Right renal pelvis (tissue), 4 donors: ENCODE measurements at regions not wholly inside any gene's neighbourhood (a gene's known extent, or its start where the extent isn't known, plus 50 kb on each side); places are given as distances from the start of the nearest gene placed in this dataset.
A peak's percentile ranks its signal among the peaks of the same experiment; 100 is the strongest.

Source experiments
- DNase-seq, 4 donors: peaks; one replicate each; pipeline ENCODE4 v3.0.0-alpha.2; 2013; ENCODE audit warnings: low read depth in 4 of 4, low spot score in 3 of 4, missing footprints in 1 of 4

DNA sequence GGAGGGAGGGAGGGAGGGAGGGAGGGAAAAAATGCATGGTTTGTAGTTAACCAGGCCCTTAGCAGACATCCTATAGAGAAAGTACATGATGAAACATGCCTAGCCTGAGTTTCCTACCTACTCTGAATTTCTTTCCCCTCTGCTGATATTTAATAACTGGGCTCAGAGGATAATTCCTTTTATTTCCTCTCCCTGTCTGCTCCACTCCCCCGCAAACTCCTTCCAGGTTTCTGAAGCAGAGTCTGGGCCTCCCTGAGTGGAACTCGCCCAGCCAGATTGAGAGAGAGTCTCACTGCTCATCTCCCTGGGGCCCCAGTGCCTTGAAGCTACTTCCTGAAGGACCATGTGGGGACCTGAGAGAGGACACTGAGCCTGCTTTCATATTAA, 111.9 kb upstream of the SLC44A3 start:
- DNase-seq: no peak

DNA sequence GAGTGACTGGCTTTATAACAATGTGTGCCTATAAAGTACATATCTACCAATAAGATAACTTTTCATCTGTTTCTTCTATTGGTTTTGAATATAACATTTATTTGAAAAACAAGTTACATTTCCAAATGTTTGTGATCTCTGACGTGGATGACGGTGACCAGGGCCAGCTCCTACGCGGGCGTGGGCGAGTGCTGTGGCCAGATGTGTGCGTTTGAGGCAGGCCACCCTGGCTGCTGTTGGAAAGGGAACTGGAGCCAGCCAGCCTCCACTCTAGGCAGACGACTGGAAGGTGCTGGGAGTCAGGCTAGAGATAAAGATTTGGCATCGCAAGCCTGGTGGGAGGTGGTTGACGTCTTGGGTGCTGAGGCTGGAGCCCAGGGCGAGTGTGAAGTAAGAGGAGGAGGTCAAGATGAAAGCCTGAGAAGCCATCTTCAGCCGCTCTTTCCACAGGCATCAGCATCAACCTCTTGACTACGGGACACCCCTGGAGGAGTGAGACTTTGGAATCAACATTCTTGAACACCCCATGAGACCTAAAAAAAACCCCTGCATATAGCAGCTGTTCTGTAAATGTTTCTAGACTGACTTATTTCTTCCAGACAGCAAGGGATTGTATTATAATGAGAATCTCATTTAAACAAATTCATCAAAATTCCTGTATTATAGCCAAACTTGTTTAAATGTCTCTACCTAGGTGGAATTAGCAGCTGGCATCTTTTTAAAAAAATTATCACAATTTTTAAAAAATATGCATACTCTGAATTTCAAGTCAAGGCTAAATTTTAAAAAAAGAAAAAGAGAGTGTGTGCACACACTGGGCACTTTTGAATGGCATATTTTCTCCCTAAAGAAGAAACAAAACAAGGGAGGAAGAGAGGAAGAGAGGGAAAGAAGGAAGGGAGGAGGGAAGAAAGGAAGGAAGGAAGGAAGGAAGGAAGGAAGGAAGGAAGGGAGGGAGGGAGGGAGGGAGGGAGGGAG, 112.5 kb upstream of the SLC44A3 start:
- no peak for DNase-seq

DNA sequence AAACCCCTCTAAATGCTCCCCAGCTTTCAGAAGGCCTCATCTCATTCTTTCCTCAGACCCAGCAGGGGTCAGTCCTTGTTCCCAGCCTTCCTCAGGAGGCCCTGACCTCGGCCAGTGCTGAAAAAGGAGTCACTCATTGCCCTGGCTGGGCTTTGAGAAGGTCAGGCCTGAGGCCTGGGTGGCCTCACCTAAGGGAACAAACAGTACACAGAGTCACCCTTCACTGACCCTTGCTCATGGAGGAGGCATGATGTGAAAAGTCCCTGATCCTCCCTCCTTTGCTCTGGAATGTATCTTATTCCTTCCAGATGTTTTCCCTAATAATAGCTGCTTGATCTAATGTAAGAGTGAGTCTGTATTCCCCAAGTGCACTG, 117.7 kb upstream of the SLC44A3 start:
- no peak for DNase-seq

DNA sequence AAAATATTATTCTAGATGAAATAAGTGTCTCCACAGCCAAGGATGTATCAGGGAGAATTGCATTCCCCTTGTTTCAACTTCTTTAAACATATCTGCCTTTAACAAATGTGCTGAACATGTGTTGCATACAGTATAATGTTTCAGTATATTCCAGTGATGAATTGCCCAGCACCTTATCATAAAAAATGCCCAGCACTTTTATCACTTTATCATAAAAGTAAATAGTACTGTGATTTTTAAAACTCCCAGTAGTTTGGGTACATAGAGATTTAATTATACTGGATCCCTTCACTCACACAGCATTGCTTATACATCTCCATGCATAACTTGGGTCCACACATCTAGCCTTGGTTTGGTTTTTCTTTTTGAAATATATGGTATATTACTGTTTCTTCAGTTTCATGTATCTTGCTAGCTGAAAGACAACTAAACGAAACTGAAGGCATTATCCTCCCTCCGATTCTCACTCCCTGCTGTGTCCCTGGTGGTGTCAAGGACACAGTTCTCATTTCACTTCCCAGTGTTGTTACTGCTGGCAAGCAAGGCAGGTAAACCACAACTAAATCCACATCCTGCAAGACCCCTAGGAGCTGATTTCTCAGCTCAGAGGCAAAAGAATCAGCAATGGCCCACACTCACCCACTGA, 118.2 kb upstream of the SLC44A3 start:
- DNase-seq: no peak

DNA sequence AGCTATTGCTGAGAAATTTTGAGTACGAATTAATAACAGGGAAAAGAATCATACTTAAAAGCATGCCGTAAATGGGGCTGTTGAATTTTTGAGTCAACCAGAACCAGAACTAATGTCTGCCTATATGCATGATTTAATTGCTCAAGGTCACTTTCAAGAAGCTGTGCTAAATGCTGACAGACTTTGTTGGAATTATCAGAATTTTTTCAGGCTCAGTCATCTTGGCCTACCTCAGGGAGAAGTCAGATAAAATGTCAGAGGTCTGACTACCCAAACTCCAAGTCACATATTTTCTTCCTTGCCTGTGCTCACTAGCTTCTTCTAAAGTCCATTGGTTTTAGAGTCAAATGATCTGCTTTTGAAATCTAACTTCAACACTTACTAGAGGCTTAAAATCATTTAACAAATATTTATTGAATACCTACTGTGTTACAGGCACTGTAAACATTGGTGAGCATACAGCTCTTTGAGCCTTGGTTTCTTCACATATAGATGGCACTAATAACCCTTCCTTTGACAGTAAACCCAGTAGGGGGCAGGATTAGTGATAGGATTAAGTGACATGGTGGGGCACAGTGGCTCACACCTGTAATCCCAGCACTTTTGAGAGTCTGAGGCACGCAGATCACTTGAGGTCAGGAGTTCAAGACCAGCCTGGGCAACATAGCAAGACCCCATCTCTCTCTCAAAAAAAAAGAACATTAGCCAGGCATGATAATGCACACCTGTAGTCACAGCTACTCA, 121.2 kb upstream of the SLC44A3 start:
- DNase-seq: no peak

DNA sequence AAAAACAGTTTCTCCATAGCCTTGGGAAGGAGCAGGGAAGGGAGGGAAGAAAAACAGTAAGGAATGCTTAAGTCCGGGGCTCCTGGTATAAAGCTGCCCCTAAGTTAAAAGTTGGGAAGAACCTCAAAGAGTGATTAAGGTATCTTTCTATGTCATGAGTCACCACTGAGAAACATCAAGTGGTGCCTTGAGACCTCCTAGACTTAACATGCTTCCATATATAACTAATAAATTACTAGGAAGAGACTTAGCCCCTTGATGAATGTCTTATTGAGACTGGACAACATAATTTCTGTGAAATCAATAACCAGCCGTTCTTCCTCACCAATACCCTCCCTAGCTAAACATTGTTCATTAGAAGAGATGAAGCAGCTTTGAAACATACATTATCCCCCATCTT, 121.8 kb upstream of the SLC44A3 start:
- DNase-seq: no peak

DNA sequence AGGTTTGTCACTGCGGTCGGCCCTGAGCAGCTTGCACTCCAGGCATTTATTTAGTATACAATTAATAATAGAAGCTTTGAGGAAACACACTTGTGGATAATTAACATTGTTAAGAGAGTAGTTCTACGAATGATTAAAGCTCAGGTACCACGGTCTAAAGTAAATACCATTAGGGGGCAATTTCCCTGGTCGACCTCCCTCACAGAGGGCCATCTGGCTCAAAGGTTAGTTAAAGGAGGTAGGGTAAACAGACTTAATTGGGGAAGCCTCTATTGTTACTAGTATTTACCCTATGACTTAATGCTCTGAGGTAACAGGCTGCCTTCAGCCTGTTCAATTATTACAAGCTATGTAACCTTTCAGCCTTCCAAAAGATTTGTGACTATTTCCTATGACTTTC, 122.3 kb upstream of the SLC44A3 start:
- no peak for DNase-seq

DNA sequence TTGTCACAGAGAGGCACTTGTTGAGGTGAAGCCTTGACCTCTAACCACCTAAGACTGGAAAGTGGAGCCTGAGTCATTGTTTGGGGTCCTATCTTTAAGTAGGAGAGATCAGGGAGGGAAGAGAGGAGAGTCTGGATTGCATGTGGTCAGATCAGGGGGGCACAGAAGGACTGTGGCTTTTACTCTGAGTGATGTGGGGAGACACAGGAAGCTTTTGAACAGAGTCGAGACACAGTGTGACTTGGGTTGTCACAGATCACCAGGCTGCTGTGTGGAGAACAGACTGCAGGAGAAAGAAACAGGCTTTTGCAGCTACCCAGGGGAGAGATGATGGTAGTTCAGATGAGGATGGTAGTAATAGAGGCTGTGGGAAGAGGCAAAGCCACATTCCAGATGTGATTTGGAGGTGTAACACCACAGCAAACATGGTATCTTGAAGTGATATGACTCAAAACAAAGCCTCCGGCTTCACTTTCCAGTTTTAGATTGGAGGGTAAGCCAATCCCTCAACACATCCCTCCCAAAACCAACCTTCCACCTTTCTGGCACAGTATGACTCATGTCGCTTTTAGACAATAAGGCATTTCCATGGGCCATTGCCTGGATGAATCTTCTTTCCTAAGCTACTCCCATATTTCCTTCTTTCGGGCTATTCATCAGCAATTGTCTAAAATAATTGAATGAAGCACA, 125.8 kb upstream of the SLC44A3 start:
- no peak for DNase-seq

DNA sequence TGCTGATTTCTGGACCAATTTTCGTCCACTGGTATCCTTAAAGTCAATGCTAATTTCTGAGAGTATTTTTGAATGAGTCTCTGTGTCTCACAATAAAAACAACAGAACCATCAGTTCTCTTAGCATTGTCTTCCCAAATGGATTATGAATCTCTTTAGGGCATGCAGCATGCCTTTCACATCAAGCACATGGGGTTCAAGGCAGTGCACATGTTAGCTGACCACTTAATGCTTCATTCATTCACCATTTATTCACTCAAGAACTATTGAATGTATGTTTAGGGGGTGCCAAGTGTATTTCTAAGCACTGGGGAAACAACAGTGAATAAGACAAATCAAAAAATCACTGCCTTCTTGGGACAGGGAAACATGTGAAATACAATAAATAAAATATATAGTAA, 126.7 kb upstream of the SLC44A3 start:
- no peak for DNase-seq

DNA sequence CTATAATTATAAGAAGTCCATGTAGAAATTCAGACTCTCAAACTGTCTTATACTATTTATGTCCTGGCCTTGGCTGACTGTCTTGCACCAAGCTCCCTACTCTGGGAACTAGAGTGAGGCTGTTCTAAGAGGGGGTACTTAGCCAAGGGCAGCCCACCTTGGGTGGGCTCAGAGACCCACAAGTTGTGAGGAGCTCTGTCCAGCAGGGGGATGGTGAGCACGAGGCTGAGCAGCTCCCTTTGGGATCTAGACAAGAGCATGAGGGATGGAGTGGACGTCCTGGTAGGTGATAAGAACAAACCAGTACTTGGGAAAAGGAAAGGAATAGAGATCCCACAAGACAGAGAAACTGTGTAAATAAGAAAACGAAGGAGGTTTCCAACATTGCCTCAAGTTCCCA, 127.1 kb upstream of the SLC44A3 start:
- DNase-seq: no peak

DNA sequence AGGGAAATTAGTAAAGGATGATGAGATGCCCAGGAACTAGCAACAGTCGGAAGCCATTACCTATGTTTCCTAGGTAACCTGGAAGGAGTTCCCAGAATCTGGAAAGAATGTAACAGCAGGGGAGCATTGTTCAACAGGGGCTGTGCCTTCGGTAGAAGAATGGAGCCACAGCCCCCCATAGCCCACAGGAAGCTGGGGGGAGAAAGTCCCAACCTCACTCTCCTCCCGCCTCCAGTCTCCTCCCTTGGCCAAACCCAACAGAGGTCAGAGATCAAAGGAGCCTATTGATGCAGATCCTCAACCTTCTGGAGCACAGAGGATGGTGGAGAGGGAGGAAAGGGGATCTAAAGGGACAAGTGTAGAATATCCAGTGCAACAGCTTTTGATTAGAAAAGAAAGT, 131.5 kb upstream of the SLC44A3 start:
- DNase-seq: no peak

DNA sequence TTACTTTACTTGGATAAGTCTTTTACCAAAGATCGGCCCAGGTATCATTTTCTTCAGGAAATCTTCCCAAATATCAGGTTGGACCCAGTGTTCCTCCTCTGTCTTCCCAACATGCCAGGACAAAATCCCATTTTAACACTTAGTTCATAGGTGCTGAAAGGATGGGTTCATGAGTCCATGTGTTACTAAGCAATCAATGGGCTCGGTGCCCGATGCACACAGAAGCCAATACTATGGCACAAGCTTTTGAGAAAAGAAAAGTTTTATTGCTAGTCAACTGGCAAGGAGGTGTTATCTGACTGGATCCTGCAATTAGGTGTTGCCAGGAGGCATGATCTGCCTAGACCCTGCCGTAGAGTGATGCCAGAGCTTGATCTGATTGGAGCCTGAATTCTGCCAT, 133.3 kb upstream of the SLC44A3 start:
- DNase-seq: no peak

DNA sequence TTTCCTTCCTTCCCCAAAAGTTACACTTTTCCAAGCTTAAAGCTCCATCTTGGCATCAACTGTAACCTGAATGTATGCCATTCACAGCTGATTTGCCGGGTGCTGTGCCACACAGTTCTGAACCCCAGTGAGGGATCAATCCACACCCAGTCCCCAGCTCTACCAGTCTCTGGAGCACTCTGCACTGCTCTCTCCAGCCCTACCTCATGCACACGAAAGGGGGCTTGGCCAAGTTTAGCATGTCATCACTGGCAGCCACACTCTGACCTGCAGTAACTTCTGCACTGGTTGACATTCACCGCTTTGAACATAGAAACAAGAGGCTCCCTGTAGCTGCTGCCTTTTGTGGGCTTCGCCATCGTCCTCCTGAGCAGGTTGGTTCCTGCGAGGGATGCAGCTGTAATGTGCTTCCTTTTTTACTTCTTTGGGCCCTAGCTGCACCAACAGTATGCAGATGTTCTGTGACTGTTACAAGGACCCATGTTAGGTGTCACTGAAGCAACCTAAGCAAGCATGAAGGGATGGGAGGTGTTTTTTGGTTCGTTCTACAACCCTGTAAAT, 135.4 kb upstream of the SLC44A3 start:
- DNase-seq: no peak

DNA sequence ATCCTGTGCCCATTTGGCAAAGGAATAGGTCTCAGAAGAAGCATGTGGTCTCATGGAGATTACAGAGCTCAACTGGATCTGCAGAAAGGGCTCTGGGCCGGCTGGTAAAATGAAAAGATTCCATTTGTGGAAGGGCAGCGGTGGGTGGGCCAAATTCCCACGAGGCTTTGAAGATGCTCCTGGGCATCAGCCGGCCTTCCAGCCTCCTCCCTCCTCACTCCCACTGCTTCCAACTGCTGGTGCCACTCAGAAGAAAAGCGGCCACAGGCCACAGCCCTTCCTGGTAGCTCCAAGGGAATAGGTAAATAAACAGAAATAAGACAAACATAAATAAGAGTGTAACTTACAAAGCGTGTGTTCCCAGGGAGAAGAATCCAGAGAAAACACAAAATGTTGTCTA, 136.3 kb upstream of the SLC44A3 start:
- no peak for DNase-seq

DNA sequence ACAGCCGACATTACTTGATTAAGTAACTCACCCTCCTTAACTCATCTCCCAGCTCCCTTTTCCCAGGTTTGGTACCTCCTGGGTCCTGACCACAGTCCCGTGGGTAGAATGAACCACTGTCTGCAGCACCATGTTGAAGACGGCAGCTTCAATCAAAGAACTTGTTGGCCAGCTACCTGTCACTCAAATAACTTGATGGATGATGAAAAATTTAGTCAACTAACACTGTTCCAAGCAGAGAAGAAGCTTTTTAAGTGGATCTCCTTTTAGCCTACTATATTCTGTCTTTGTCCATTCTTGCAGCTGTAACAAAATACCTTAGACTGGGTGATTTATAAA, 138.4 kb upstream of the F3 start:
- DNase-seq: no peak

DNA sequence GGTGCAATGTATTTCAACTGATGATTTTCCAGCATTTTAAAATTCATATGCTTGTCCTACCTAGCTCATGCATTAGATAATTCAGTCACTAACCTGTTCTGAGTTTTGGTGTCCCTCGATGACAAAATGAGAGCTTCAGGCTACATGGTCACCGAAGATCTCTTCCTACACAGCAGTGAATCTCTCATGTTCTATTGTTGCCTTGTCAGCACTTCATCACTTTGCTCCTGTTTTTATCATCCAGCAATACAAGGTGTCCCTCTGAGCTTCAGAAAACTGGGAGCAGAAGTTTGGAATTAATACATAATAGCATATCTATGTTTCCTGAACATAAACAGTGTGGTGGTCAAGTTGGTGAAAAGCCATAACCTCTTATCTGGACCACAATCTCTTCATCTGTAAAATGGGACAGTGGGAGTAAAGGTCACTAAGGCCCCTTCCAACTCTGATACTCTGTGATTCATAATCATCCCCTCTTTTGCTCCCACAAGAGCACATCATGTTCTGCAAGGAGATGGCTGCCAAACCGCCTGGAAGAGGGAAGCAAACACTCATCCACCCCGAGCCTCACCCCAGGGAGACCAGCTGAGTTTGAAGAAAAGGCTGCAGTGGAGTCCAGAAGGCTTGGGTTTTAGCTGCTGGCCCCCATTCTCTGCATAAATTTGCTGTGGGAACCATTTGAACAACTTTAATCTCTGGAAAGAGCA, 137.9 kb upstream of the F3 start:
- no peak for DNase-seq

DNA sequence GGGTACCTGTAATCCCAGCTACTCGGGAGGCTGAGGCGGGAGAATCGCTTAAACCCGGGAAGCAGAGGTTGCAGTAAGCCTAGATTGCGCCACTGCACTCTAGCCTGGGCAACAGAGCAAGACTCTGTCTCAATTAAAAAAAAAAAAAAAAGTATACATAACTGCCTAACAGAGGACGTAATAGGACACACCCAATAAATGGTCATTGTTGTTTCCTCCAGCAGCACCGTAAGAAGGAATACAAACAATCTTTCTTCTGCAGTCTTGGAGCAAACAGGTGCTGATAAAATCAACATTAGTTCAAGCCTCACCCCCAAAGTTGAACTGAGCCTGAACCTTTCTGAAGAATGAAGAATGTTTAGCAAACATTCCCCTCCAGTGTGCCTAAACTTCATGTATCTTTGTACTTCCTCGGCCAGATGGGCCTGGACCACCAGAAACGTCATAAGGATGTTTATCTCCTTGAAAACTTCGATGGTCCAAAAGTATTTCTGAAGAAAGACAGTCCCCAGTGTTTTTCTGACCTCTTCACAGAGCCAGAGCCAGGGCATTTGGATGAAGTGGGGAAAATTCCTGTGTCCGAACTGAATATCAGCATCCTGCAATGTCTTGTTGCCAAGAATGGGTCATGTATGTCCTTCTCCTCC, 136.8 kb upstream of the F3 start:
- no peak for DNase-seq

DNA sequence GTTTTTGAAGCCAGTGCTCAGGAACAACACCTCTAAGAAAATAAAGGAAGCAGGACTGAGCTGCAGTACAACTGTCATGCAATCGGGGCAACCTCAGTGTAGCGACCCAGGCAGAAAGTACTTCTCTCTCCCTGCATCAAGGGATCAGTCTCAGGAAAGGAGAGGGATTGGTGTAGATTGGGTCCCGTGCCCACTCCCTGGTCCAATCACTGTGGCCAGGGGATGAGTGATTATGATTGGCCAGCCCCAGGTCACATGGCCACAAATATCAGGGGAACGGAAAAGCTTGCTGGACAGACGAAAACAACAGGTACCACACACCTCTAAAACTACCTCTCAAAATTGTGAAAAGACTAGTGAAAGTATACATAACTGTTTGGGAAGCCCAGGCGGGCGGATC, 136.2 kb upstream of the F3 start:
- no peak for DNase-seq

DNA sequence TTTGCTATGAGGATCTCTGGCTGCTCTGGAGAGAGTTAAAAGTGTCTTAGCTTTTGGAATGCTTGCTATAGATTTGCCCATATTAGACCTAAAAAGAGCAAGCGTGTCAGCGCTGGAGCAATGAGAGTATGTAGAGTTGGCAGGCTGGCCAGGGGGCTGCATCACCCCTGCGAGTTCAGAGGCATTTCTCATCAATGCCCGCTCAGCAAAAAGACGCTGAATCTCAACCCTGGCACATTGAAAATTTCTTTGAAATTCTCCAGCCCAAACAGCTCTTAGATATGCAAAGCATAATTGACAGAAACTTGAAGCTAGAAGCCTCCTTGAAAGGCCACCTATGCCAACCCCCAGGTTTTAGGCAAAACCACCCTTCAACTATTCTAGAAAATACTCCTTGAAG, 135.5 kb upstream of the F3 start:
- DNase-seq: no peak

DNA sequence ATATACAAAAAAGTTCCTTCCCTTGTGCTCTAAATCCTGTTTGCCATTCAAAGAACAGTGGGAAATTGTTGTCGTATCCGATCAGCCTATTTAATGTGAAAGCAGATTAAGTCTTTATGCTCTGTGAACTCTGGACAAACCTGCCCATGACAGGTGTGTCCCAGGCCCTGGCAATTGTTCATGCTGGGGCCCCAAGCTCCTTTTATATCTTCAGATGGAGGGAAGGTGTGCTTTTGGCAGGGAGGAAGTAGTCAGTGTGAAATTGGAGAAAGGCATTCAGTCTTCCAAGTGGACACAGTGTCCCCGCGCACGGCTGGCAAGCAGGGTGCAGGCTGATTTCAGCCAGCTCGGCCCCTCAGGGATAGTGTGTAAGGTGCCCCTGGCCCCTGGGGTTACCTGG, 135.1 kb upstream of the F3 start:
- peak in 2 of 4 donors; percentile 4 to 10 for DNase-seq
